Mesenchymal stem cell (in vitro differentiated cells and primary cell): ENCODE measurements at regions not wholly inside any gene's neighbourhood (a gene's known extent, or its start where the extent isn't known, plus 50 kb on each side); places are given as distances from the start of the nearest gene placed in this dataset.

ENCODE experiments used
- DNase-seq: peaks from one replicate; pipeline ENCODE4 v3.0.0-alpha.2; 2013
- H2AFZ ChIP-seq: one replicate; pipeline ENCODE4 v1.6.1; 2013; ENCODE audit warnings: low read depth, mild to moderate bottlenecking, control low read depth, inconsistent platforms, low read length, moderate library complexity
- H2AK5ac ChIP-seq: 2 replicates; pipeline ENCODE4 v1.6.1; 2013; ENCODE audit warnings: low read length, moderate library complexity, mild to moderate bottlenecking, inconsistent platforms; ENCODE audit not compliant: severe bottlenecking
- H2BK120ac ChIP-seq: one replicate; pipeline ENCODE4 v1.6.1; 2013; ENCODE audit warnings: low read depth, mild to moderate bottlenecking, inconsistent platforms, low read length, moderate library complexity
- H2BK12ac ChIP-seq, 2 experiments: one replicate each; pipeline ENCODE4 v1.6.1; 2013; ENCODE audit warnings: inconsistent platforms in 2 of 2, low read length in 2 of 2, mild to moderate bottlenecking in 2 of 2, moderate library complexity in 2 of 2, control low read depth in 1 of 2
- H2BK15ac ChIP-seq: one replicate; pipeline ENCODE4 v1.6.1; 2013; ENCODE audit warnings: mild to moderate bottlenecking, low read depth, inconsistent platforms; ENCODE audit not compliant: poor library complexity, severe bottlenecking
- H2BK5ac ChIP-seq: 2 replicates; pipeline ENCODE4 v1.6.1; 2013; ENCODE audit warnings: low read depth, mild to moderate bottlenecking, low read length, control low read depth, inconsistent platforms; ENCODE audit not compliant: poor library complexity, severe bottlenecking
- H3K14ac ChIP-seq, 2 experiments: one replicate each; pipeline ENCODE4 v1.6.1; 2013; ENCODE audit warnings: inconsistent platforms in 2 of 2, low read length in 2 of 2, control low read depth in 1 of 2, mild to moderate bottlenecking in 1 of 2, moderate library complexity in 1 of 2
- H3K18ac ChIP-seq, 2 experiments: one replicate each; pipeline ENCODE4 v1.6.1; 2013; ENCODE audit warnings: inconsistent platforms in 2 of 2, low read length in 2 of 2, control low read depth in 1 of 2, low read depth in 1 of 2, mild to moderate bottlenecking in 1 of 2
- H3K23ac ChIP-seq, 2 experiments: one replicate each; pipeline ENCODE4 v1.6.1; 2013; ENCODE audit warnings: inconsistent platforms in 2 of 2, low read length in 2 of 2, mild to moderate bottlenecking in 2 of 2, moderate library complexity in 2 of 2, control low read depth in 1 of 2
- H3K27ac ChIP-seq: 2 replicates; pipeline ENCODE4 v1.5.1; 2013; ENCODE audit warnings: mild to moderate bottlenecking, moderate library complexity, low read length, control low read depth, inconsistent platforms; ENCODE audit not compliant: poor library complexity, severe bottlenecking
- H3K27me3 ChIP-seq, 2 experiments: 2 replicates each; pipeline versions ENCODE4 v1.6.1 to v1.7.0; 2013; ENCODE audit warnings: low read length in 2 of 2, mild to moderate bottlenecking in 2 of 2, moderate library complexity in 2 of 2, control low read depth in 1 of 2, inconsistent platforms in 1 of 2; ENCODE audit not compliant: control insufficient read depth in 1 of 2, insufficient read depth in 1 of 2
- H3K36me3 ChIP-seq, 2 experiments: 2 replicates each; pipeline versions ENCODE4 v1.6.1 to v1.7.0; 2013; ENCODE audit warnings: low read length in 2 of 2, control low read depth in 1 of 2, inconsistent platforms in 1 of 2, low read depth in 1 of 2, mild to moderate bottlenecking in 1 of 2; ENCODE audit not compliant: insufficient read depth in 2 of 2, control insufficient read depth in 1 of 2
- H3K4ac ChIP-seq, 2 experiments: one replicate each; pipeline ENCODE4 v1.6.1; 2013; ENCODE audit warnings: inconsistent platforms in 2 of 2, low read length in 2 of 2, mild to moderate bottlenecking in 2 of 2, moderate library complexity in 2 of 2, control low read depth in 1 of 2, low read depth in 1 of 2
- H3K4me1 ChIP-seq: 2 replicates; pipeline ENCODE4 v1.6.1; 2013; ENCODE audit warnings: low read depth, low read length, control low read depth; ENCODE audit not compliant: control insufficient read depth, insufficient read depth
- H3K4me2 ChIP-seq: 2 replicates; pipeline ENCODE4 v1.6.1; 2013; ENCODE audit warnings: low read length, mild to moderate bottlenecking, inconsistent platforms; ENCODE audit not compliant: poor library complexity, severe bottlenecking
- H3K4me3 ChIP-seq, 2 experiments: 2 replicates each; pipeline versions ENCODE4 v1.5.1 to v1.7.0; 2013; ENCODE audit warnings: low read length in 2 of 2, mild to moderate bottlenecking in 2 of 2, control low read depth in 1 of 2, low read depth in 1 of 2; ENCODE audit not compliant: insufficient read depth in 1 of 2
- H3K79me1 ChIP-seq: replicated peaks from 2 replicates; pipeline ENCODE4 v1.6.1; 2013; ENCODE audit warnings: mild to moderate bottlenecking, control low read depth, low read length, inconsistent platforms; ENCODE audit not compliant: poor library complexity, severe bottlenecking
- H3K9ac ChIP-seq: 2 replicates; pipeline ENCODE4 v1.7.0; 2013; ENCODE audit warnings: mild to moderate bottlenecking, low read length, moderate library complexity
- H3K9me3 ChIP-seq: 2 replicates; pipeline ENCODE4 v1.7.0; 2013; ENCODE audit warnings: mild to moderate bottlenecking, low read length; ENCODE audit not compliant: control insufficient read depth
- H4K8ac ChIP-seq: one replicate; pipeline ENCODE4 v1.6.1; 2013; ENCODE audit warnings: inconsistent platforms, mild to moderate bottlenecking, low read length, moderate library complexity
- H4K91ac ChIP-seq: one replicate; pipeline ENCODE4 v1.6.1; 2013; ENCODE audit warnings: mild to moderate bottlenecking, low read length, inconsistent platforms
- WGBS: methylation state at CpG from one replicate; pipeline ENCODE4 v1.1.7; 2013; ENCODE audit warnings: mixed read lengths; 5-methylcytosine and 5-hydroxymethylcytosine counted together

- H3K4ac ChIP-seq, result no peak overlapping the region
- no peak overlapping the region for H3K23ac ChIP-seq
- no peak overlapping the region for H2BK120ac ChIP-seq
- no peaks in the 10 kb centered on the region for H3K9me3 ChIP-seq
- no peak overlapping the region for H2BK12ac ChIP-seq
- H3K27me3 ChIP-seq, result no peaks in the 10 kb centered on the region
- peaks cover 4% of the 10 kb centered on the region for H3K4me1 ChIP-seq
- WGBS, result 100% methylated on average over 2 of the region's 4 CpGs
- H2BK5ac ChIP-seq, result no peak overlapping the region
- H2AFZ ChIP-seq, result no peak overlapping the region
- H2BK15ac ChIP-seq, result no peak overlapping the region
- peaks cover 9% of the 10 kb centered on the region for H3K79me1 ChIP-seq
- no peak overlapping the region for H3K4me3 ChIP-seq
- no peak overlapping the region for H4K91ac ChIP-seq
- H3K36me3 ChIP-seq, result no peaks in the 10 kb centered on the region
- no peak overlapping the region for H3K9ac ChIP-seq
- H4K8ac ChIP-seq, result no peak overlapping the region
- no peak overlapping the region for H3K18ac ChIP-seq
- DNase-seq, result no peak
- H3K27ac ChIP-seq, result no peak overlapping the region
- H3K4me2 ChIP-seq, result no peak overlapping the region
- H3K14ac ChIP-seq, result no peak overlapping the region
- H2AK5ac ChIP-seq, result no peak overlapping the region
These were observed 820.3 kb downstream of the USP25 start for GRCh38 chr21:16550118-16550517.

GRCh38 chr21:16550917-16551741, 821.3 kb downstream of the USP25 start:
- no peak overlapping the region for H2BK12ac ChIP-seq
- 79% methylated on average over 3 of the region's 7 CpGs for whole genome bisulfite sequencing
- H3K9me3 ChIP-seq, result no peaks in the 10 kb centered on the region
- no peaks in the 10 kb centered on the region for H3K27me3 ChIP-seq
- H3K9ac ChIP-seq, result no peak overlapping the region
- peaks cover 4% of the 10 kb centered on the region for H3K4me1 ChIP-seq
- H3K4ac ChIP-seq, result no peak overlapping the region
- peaks cover 9% of the 10 kb centered on the region for H3K79me1 ChIP-seq
- no peak overlapping the region for H2BK15ac ChIP-seq
- no peak overlapping the region for H3K4me3 ChIP-seq
- no peak overlapping the region for H2BK120ac ChIP-seq
- H2AK5ac ChIP-seq, result no peak overlapping the region
- H4K91ac ChIP-seq, result no peak overlapping the region
- DNase-seq, result no peak
- no peak overlapping the region for H3K23ac ChIP-seq
- no peak overlapping the region for H3K27ac ChIP-seq
- no peak overlapping the region for H3K14ac ChIP-seq
- H2AFZ ChIP-seq, result no peak overlapping the region
- H3K18ac ChIP-seq, result no peak overlapping the region
- H2BK5ac ChIP-seq, result no peak overlapping the region
- H3K36me3 ChIP-seq, result peaks cover 0 to 2% of the 10 kb centered on the region in 2 experiments
- H4K8ac ChIP-seq, result no peak overlapping the region
- H3K4me2 ChIP-seq, result no peak overlapping the region

GRCh38 chr21:16552880-16553279, 823.1 kb downstream of the USP25 start:
- no peak overlapping the region for H3K9ac ChIP-seq
- H3K27me3 ChIP-seq, result no peaks in the 10 kb centered on the region
- no peak overlapping the region for H4K8ac ChIP-seq
- WGBS, result 94% methylated on average over 2 of the region's 2 CpGs
- H3K23ac ChIP-seq, result no peak overlapping the region
- no peak overlapping the region for H3K14ac ChIP-seq
- no peak overlapping the region for H2BK5ac ChIP-seq
- no peak overlapping the region for H2BK15ac ChIP-seq
- H3K18ac ChIP-seq, result no peak overlapping the region
- H2BK12ac ChIP-seq, result no peak overlapping the region
- H3K9me3 ChIP-seq, result no peaks in the 10 kb centered on the region
- peaks cover 7% of the 10 kb centered on the region for H3K79me1 ChIP-seq
- no peak for DNase-seq
- H4K91ac ChIP-seq, result no peak overlapping the region
- H3K4me3 ChIP-seq, result no peak overlapping the region
- no peak overlapping the region for H3K4ac ChIP-seq
- peaks cover 4% of the 10 kb centered on the region for H3K4me1 ChIP-seq
- H3K27ac ChIP-seq, result no peak overlapping the region
- peaks cover 3 to 9% of the 10 kb centered on the region in 2 experiments for H3K36me3 ChIP-seq
- H2AFZ ChIP-seq, result no peak overlapping the region
- no peak overlapping the region for H3K4me2 ChIP-seq
- H2AK5ac ChIP-seq, result no peak overlapping the region
- H2BK120ac ChIP-seq, result no peak overlapping the region

GRCh38 chr21:16554503-16554902, 824.7 kb downstream of the USP25 start:
- Histone ChIP-seq H3K4me2 (no peak overlapping the region), H2BK120ac (no peak overlapping the region), H3K23ac (no peak overlapping the region), H3K79me1 (peaks cover 12% of the 10 kb centered on the region), H3K9ac (no peak overlapping the region), H3K4ac (no peak overlapping the region), H3K14ac (no peak overlapping the region), H2BK12ac (no peak overlapping the region), H3K4me3 (no peak overlapping the region), H3K9me3 (no peaks in the 10 kb centered on the region), H4K91ac (no peak overlapping the region), H2AK5ac (no peak overlapping the region), H3K27ac (no peak overlapping the region), H2BK5ac (no peak overlapping the region), H2BK15ac (no peak overlapping the region), H2AFZ (no peak overlapping the region), H3K4me1 (peaks cover 3% of the 10 kb centered on the region), H4K8ac (no peak overlapping the region), H3K27me3 (no peaks in the 10 kb centered on the region), H3K36me3 (peaks cover 3 to 10% of the 10 kb centered on the region in 2 experiments), H3K18ac (no peak overlapping the region)
- no peak for DNase-seq
- WGBS, result 92% methylated on average over 8 of the region's 9 CpGs
